ENCODE measurements at regions not wholly inside any gene's neighbourhood (a gene's known extent, or its start where the extent isn't known, plus 50 kb on each side); places are given as distances from the start of the nearest gene placed in this dataset.

- no peak for TF ChIP-seq CTCF (IDR thresholded peaks at IDR 0.05)
- DNase-seq (ENCODE audit: low spot score), result no peak
- no peak overlapping the region for H3K4me3 ChIP-seq
- no peak overlapping the region for H3K27ac ChIP-seq
Observed at GRCh38 chr5:165130656-165131055, 1625.2 kb downstream of the MAT2B start.

GRCh38 chr5:165134155-165134554 is 1628.7 kb downstream of the MAT2B start:
- Histone ChIP-seq H3K4me3 (no peak overlapping the region), H3K27ac (no peak overlapping the region)
- no peak for DNase-seq (ENCODE audit: low spot score)
- no peak for TF ChIP-seq CTCF (IDR thresholded peaks at IDR 0.05)

GRCh38 chr5:165135565-165135964 is 1630.1 kb downstream of the MAT2B start:
- DNase-seq (ENCODE audit: low spot score), result no peak
- no peak overlapping the region for H3K4me3 ChIP-seq
- no peak for TF ChIP-seq CTCF (IDR thresholded peaks at IDR 0.05)
- no peak overlapping the region for H3K27ac ChIP-seq

GRCh38 chr5:165137701-165138100 is 1632.3 kb downstream of the MAT2B start:
- DNase-seq (ENCODE audit: low spot score), result no peak

GRCh38 chr5:165138236-165138635 is 1632.8 kb downstream of the MAT2B start:
- Histone ChIP-seq H3K4me3 (no peak overlapping the region), H3K27ac (no peak overlapping the region)
- no peak for TF ChIP-seq CTCF (IDR thresholded peaks at IDR 0.05)

More at GRCh38 chr5:165137701-165138100, 1632.3 kb downstream of the MAT2B start:
- no peak overlapping the region for H3K27ac ChIP-seq
- H3K4me3 ChIP-seq, result no peak overlapping the region
- no peak for TF ChIP-seq CTCF (IDR thresholded peaks at IDR 0.05)

GRCh38 chr5:165139262-165139661 is 1633.8 kb downstream of the MAT2B start:
- Histone ChIP-seq H3K27ac (no peak overlapping the region), H3K4me3 (no peak overlapping the region)
- TF ChIP-seq CTCF (IDR thresholded peaks at IDR 0.05), result no peak
- no peak for DNase-seq (ENCODE audit: low spot score)

More at GRCh38 chr5:165138236-165138635, 1632.8 kb downstream of the MAT2B start:
- DNase-seq (ENCODE audit: low spot score), result no peak

- no peak for DNase-seq (ENCODE audit: low spot score)
- no peak for TF ChIP-seq CTCF (IDR thresholded peaks at IDR 0.05)
- H3K4me3 ChIP-seq, result no peak overlapping the region
- no peak overlapping the region for H3K27ac ChIP-seq
Observed at GRCh38 chr5:165139721-165140120, 1634.3 kb downstream of the MAT2B start.
